Caco-2 (cell line): ENCODE measurements at regions not wholly inside any gene's neighbourhood (a gene's known extent, or its start where the extent isn't known, plus 50 kb on each side); places are given as distances from the start of the nearest gene placed in this dataset.
A peak's percentile ranks its signal among the peaks of the same experiment; 100 is the strongest.

Source experiments
- BruUV-seq: library from RNA; stranded (reverse); fragments of 400-500 nt; replicated peaks from 2 replicates; lab custom pipeline; 2021; lab: Mats Ljungman, UMichigan
- CTCF ChIA-PET: fragments of 300-600 bp; sonication (Branson Sonifier 250); formaldehyde crosslinking; loops from one replicate; lab custom pipeline; 2022; ENCODE audit warnings: antibody characterized with exemption; lab: Charles Lee
- POLR2A ChIA-PET: fragments of 300-600 bp; sonication (Branson Sonifier 250); formaldehyde crosslinking; loops from one replicate; lab custom pipeline; 2022; ENCODE audit warnings: antibody characterized with exemption; lab: Charles Lee
- DNase-seq, 2 experiments: peaks; one replicate each; pipeline versions ENCODE4 v3.0.0 to v3.0.0-alpha.2; 2020 to 2022
- H3K27me3 ChIP-seq: replicated peaks from 2 replicates; pipeline ENCODE4 v1.6.0; 2011; ENCODE audit warnings: low read length; ENCODE audit not compliant: control insufficient read depth, insufficient read depth
- H3K36me3 ChIP-seq: 2 replicates; pipeline ENCODE4 v1.5.1; 2011; ENCODE audit warnings: low read length; ENCODE audit not compliant: control insufficient read depth, insufficient read depth
- H3K4me1 ChIP-seq: fragments of 250-450 bp; sonication (Bioruptor Pico); 2 replicates; pipeline ENCODE4 v1.5.1; 2020; ENCODE audit warnings: mild to moderate bottlenecking
- H3K4me3 ChIP-seq: 2 replicates; pipeline ENCODE4 v1.5.1; 2011; ENCODE audit warnings: low read depth, mild to moderate bottlenecking, control low read depth, low read length
- H3K9me3 ChIP-seq: fragments of 250-450 bp; sonication (Bioruptor Pico); 2 replicates; pipeline ENCODE4 v1.5.1; 2020; ENCODE audit warnings: mild to moderate bottlenecking, moderate library complexity
- H3K27ac Mint-ChIP-seq: one replicate; pipeline ENCODE4 v1.8.0; 2022; ENCODE audit warnings: mixed read lengths; ENCODE audit not compliant: unreplicated experiment
- H3K27me3 Mint-ChIP-seq: one replicate; pipeline ENCODE4 v1.8.0; 2022; ENCODE audit warnings: mixed read lengths; ENCODE audit not compliant: insufficient read depth, unreplicated experiment
- H3K36me3 Mint-ChIP-seq: one replicate; pipeline ENCODE4 v1.8.0; 2022; ENCODE audit warnings: mild to moderate bottlenecking, mixed read lengths; ENCODE audit not compliant: insufficient read depth, unreplicated experiment
- H3K4me1 Mint-ChIP-seq: one replicate; pipeline ENCODE4 v1.8.0; 2022; ENCODE audit warnings: low read depth, mixed read lengths; ENCODE audit not compliant: unreplicated experiment
- H3K4me3 Mint-ChIP-seq: one replicate; pipeline ENCODE4 v1.8.0; 2022; ENCODE audit warnings: mild to moderate bottlenecking, moderate library complexity, mixed read lengths; ENCODE audit not compliant: unreplicated experiment
- H3K9me3 Mint-ChIP-seq: one replicate; pipeline ENCODE4 v1.8.0; 2022; ENCODE audit warnings: mixed read lengths; ENCODE audit not compliant: unreplicated experiment
- CTCF ChIP-seq, 2 experiments: fragments of 200-600 bp in 1 of 2; IDR thresholded peaks; 1 replicate in 1 of 2; 2 replicates in 1 of 2; pipeline versions ENCODE4 v1.5.1 to v1.8.0; 2011 to 2022; ENCODE audit warnings: antibody characterized with exemption in 1 of 2, control low read depth in 1 of 2, inconsistent platforms in 1 of 2, low read depth in 1 of 2, low read length in 1 of 2, mild to moderate bottlenecking in 1 of 2, moderate library complexity in 1 of 2; ENCODE audit not compliant: insufficient read depth in 1 of 2, severe bottlenecking in 1 of 2, unreplicated experiment in 1 of 2
- intact Hi-C: fragments of 100-400 bp; cut with micrococcal nuclease; formaldehyde crosslinking; loops from one replicate; pipeline ENCODE4 v1.10.0; 2022; ENCODE audit not compliant: unreplicated experiment

- intact Hi-C loops: no loop called here
- Mint-ChIP-seq H3K27ac (peak overlapping the region; percentile 8), H3K27me3 (no peaks in the 10 kb centered on the region), H3K4me1 (peaks cover 49% of the 10 kb centered on the region), H3K4me3 (no peak overlapping the region), H3K36me3 (peaks cover 14% of the 10 kb centered on the region), H3K9me3 (peaks cover 15% of the 10 kb centered on the region)
- Histone ChIP-seq H3K9me3 (0 out of 2 replicates have a peak, but pooled peaks cover 6% of the 10 kb centered on the region), H3K27me3 (no peaks in the 10 kb centered on the region), H3K36me3 (no peaks in the 10 kb centered on the region), H3K4me1 (peaks cover 63% of the 10 kb centered on the region), H3K4me3 (no peak overlapping the region)
- BruUV-seq: no TSS peak
- DNase-seq: no peak
- ChIA-PET POLR2A (no interaction called here), CTCF (no interaction called here)
- TF ChIP-seq CTCF (IDR thresholded peaks at IDR 0.05; ENCODE audit: insufficient read depth in 1 of 2, low read depth in 1 of 2, low read length in 1 of 2, severe bottlenecking in 1 of 2, unreplicated experiment in 1 of 2): no peak
Observed at GRCh38 chr5:56313004-56313531, 79.9 kb upstream of the ANKRD55 start.

GRCh38 chr5:56311306-56311905 is 78.3 kb upstream of the ANKRD55 start:
- Mint-ChIP-seq H3K4me1 (peaks cover 49% of the 10 kb centered on the region), H3K27me3 (no peaks in the 10 kb centered on the region), H3K9me3 (peaks cover 18% of the 10 kb centered on the region), H3K36me3 (peaks cover 14% of the 10 kb centered on the region), H3K4me3 (peak overlapping the region; percentile 49), H3K27ac (peak overlapping the region; percentile 34)
- TF ChIP-seq CTCF (IDR thresholded peaks at IDR 0.05; ENCODE audit: insufficient read depth in 1 of 2, low read depth in 1 of 2, low read length in 1 of 2, severe bottlenecking in 1 of 2, unreplicated experiment in 1 of 2): no peak
- peak; percentile 66 to 86 for DNase-seq
- Histone ChIP-seq H3K36me3 (no peaks in the 10 kb centered on the region), H3K4me1 (peaks cover 74% of the 10 kb centered on the region), H3K9me3 (peaks cover 14% of the 10 kb centered on the region), H3K4me3 (no peak overlapping the region), H3K27me3 (no peaks in the 10 kb centered on the region)
- intact Hi-C loops: loop anchor here (1.0 kb wide), 2 partner anchors 45 to 327 kb away; no protein-coding TSS in a partner anchor
- BruUV-seq: no TSS peak
- CTCF ChIA-PET: interaction anchor here (0.9 to 1.5 kb wide), 3 partner anchors 41 to 136 kb away, joined by 3 to 6 read pairs (median 4); no protein-coding TSS in a partner anchor
- POLR2A ChIA-PET: no interaction called here

GRCh38 chr5:56310711-56311204 is 77.6 kb upstream of the ANKRD55 start:
- Mint-ChIP-seq H3K9me3 (peaks cover 24% of the 10 kb centered on the region), H3K27me3 (no peaks in the 10 kb centered on the region), H3K27ac (peak overlapping the region; percentile 34), H3K4me1 (peaks cover 55% of the 10 kb centered on the region), H3K4me3 (no peak overlapping the region), H3K36me3 (peaks cover 14% of the 10 kb centered on the region)
- intact Hi-C loops: loop anchor here (1.0 kb wide), 2 partner anchors 46 to 328 kb away; no protein-coding TSS in a partner anchor
- ChIA-PET CTCF (interaction anchor here (0.9 to 1.5 kb wide), 3 partner anchors 40 to 136 kb away, joined by 3 to 6 read pairs (median 4); no protein-coding TSS in a partner anchor), POLR2A (no interaction called here)
- no peaks in the 10 kb centered on the region for H3K27me3 ChIP-seq
- peaks cover 71% of the 10 kb centered on the region for H3K4me1 ChIP-seq
- no TSS peak for BruUV-seq
- no peak for DNase-seq
- H3K4me3 ChIP-seq: no peak overlapping the region
- TF ChIP-seq CTCF (IDR thresholded peaks at IDR 0.05; ENCODE audit: insufficient read depth in 1 of 2, low read depth in 1 of 2, low read length in 1 of 2, severe bottlenecking in 1 of 2, unreplicated experiment in 1 of 2): no peak
- peaks cover 17% of the 10 kb centered on the region for H3K9me3 ChIP-seq
- no peaks in the 10 kb centered on the region for H3K36me3 ChIP-seq
